NCI-H82 treated with DMSO at 0.1 percent for 48 hours (cell line): ENCODE measurements at regions not wholly inside any gene's neighbourhood (a gene's known extent, or its start where the extent isn't known, plus 50 kb on each side); places are given as distances from the start of the nearest gene placed in this dataset.
"Not testable (repeated sequence)": the region's sequence is repeated elsewhere in the genome, so short reads cannot be mapped to it uniquely, and the experiment has no call there.

Experiments
- DNase-seq: peaks from one replicate; lab custom pipeline; 2025; ENCODE audit not compliant: unreplicated experiment; lab: John Stamatoyannopoulos, UW

DNA sequence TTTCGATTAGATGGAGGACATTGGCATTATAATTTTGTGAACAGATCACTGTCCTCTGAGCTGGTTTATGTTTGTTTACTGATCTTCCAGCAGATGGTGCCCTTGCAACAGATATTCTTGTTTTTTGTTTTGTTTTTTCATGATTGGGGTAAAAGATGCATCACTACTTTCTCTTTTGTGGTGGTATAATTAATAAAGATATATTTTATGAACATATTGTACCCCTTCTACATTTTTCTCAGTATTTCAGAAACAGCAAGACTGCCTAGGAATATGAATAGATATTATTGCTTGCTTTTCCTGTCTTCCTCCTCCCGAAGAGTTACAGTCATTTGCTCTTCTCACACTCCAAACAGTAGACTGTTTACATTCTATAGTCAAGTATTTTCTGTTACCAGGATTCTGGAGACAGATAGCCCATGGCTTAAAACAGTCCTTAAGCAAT lies 905.2 kb downstream of the TRAM1L1 start:
- DNase-seq: peak; percentile 20

DNA sequence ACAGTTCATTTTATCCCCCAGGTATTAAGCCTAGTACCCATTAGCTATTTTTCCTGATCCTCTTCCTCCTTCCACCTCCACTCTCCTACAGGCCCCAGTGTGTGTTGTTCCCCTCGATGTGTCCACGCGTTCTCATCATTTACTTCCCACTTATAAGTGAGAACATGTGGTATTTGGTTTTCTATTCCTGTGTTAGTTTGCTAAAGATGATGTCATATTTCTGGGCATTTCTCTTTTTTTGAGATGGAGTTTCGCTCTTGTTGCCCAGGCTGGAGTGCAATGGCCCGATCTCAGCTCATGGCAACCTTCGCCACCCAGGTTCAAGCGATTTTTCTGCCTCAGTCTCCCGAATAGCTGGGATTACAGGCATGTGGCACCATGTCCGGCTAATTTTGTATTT lies 934.0 kb downstream of the TRAM1L1 start:
- not testable (repeated sequence) for DNase-seq

DNA sequence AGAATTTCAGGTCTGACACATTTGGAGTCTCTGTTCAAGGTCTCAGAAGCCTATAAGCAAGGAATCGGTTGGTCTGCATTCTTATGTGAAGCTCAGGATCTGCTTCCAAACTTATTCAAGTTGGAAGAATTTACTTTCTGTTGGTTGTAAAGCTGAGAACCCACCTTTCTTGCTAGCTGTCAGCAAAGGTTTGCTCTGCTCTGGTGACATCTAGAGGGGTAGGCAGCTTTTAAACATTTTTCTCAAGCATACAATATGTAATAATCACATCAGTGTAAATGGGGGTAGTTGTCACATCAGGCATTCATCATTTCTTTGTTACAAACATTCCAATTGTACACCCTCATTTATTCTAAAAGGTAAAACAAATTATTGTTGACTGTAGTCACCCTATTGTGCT lies 935.2 kb downstream of the TRAM1L1 start:
- no peak for DNase-seq

DNA sequence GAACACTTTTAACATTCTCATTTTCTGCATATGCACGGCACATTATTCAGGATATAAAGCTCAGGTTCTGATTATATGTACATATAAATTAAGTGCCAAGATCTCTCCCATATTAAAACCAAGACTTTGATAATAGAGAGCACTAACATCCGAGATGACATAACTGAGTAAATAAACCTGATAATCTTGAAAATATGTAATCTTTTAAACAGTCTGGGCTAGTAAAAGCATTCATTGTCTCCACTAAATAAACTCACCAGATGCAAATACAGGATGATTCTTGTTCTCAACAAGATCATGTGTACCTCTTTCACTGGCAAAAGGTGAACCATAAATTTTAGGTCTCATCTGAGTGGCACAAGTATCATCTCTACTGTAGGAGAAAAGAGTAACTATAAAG lies 942.2 kb downstream of the TRAM1L1 start:
- DNase-seq: no peak

DNA sequence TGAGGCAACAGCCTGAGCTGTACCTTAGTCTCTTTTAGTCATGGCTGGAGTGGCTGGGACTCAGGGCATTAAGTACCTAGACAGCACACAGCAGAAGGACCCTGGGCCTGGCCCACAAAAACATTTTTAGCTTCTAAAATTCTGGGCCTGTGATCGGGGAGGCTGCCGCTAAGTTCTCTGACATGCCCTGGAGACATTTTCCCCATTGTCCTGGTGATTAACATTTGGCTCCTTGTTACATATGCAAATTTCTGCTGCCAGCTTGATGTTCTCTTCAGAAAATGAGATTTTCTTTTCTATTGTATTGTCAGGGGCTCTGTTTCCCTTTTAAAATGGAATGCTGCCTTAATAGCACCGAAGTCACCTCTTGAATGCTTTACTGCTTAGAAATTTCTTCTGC lies 952.4 kb downstream of the TRAM1L1 start:
- DNase-seq: no peak

DNA sequence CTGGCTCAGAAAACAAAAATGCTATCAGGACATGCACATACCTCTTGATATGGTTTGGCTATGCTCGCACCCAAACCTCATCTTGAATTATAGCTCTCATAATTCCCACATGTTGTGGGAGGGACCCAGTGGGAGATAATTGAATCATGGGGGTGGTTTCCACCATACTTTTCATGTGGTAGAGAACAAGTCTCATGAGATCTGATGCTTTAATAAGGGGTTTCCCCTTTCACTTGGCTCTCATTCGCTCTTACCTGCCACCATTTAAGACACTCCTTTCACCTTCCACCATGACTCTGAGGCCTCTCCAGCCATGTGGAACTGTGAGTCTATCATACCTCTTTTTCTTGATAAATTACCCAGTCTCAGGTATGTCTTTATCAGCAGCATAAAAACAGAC lies 958.6 kb downstream of the TRAM1L1 start:
- DNase-seq: no peak

DNA sequence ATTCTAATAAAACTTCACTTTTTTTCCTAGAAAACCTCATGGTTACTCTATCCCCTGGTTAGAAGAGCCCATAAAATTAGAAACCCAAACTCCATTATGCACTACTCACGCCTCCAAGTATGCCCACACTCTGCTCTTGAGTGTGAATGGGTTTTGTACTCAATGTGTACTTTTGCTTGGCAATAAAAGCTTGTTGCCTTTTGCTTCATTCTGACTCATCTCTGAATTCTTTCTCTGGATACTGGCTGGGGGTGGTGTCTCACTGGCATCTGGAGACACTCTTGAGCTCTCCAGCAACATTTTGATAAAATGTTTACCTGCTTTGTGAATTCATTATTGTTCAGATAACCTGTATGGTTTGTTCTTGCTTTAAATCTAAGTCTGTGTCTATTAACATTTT lies 963.3 kb downstream of the TRAM1L1 start:
- DNase-seq: no peak

DNA sequence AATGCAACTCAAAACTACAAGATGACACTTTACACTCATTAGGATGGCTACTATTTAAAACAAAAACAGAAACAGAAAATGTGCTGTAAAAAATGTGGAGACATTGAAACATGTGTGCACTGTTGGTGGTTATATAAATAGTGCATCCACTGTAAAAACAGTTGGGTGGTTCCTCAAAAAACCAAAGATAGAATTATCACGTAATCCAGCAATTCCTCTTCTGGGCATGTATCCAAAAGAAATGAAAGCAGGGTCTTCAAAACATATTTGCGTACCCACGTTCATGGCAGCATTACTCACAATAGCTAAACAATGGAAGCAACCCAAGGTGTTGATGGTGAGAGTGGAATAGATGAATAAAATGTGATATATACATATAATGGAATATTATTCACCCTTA lies 967.2 kb downstream of the TRAM1L1 start:
- DNase-seq: no peak

DNA sequence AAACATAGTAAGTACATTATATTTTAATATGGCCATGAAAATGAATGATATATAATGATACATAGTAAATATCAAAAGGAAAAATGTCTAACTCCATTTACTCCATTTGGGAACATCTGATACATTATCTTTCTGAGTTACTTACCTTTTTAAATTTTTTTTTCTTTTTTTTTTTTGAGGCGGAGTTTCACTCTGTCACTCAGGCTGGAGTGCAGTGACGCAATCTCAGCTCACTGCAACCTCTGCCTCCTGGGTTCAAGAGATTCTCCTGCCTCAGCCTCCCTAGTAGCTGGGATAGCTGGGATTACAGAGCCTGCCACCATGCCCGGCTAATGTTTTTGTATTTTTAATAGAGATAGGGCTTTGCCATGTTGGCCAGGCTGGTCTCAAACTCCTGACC lies 972.5 kb downstream of the TRAM1L1 start:
- DNase-seq: not testable (repeated sequence)

DNA sequence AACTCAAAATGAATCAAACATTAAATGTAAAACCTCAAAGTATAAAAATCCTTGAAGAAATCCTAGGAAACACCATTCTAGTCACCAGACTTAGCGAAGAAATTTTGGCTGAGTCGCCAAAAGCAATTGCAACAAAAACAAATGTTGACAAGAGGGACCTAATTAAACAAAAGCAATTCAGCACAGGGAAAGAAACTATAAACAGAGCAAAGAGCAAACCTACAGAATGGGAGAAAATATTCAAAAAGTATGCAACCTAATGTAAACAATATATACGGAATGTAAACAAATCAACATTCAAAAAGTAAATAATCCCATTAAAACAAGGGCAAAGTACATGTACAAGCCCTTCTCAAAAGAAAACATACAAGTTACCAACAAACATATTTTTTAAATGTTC lies 974.7 kb downstream of the TRAM1L1 start:
- DNase-seq: no peak

DNA sequence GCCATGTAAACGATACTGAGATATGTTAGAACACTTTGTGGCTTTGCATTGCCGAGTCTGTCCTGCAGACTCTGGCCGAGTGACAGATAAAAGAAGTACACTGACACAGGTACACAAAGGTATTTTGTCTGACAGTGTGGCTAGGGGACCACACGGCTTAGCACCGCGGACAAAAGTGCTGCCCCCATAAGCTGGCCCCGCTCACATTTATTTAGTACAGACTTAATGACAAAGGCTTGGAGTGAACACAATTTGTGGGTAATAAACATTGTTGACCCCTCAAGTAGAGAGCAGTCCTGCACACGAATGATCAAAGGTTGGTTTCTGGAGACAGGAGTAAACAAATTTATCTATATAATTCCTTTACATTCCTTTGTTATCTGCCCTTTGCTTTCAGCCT lies 976.8 kb downstream of the TRAM1L1 start:
- no peak for DNase-seq

DNA sequence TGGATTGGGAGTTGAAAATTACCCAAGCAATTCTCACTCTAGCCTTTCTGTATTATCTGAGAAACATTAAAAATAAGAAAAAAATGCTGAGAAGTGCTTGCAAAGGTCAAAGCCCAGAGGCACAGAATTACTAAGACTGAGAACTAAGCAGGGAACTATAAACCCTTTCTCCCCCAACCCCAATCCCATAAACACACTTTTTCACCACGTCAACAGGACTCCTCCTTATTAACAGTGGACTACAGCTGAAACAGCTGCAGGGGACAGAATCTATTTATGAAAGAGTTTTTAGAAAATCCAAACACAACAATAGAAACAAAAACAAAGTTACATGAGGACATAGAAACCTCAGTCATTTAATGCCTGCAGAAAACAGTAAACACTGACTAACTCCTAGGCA lies 984.1 kb downstream of the TRAM1L1 start:
- no peak for DNase-seq

DNA sequence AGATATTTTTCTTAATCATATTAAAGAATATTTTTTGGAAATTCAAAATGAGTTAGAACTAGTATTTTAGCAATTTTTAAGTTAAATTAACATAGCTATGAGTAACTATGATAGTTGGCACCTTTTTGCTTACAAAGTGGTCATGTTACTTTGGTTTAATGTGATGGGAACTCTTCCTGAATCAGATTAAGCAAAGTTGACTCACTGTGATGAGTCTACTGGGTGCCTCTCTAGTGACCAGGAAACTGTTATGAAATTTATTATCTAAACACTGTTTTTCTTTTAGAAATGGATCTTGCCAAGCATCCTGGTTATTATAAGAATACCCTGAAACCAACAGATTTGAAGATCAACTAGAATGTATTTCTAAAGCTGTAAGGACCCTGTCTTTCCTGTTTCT lies 985.8 kb downstream of the TRAM1L1 start:
- DNase-seq: no peak

DNA sequence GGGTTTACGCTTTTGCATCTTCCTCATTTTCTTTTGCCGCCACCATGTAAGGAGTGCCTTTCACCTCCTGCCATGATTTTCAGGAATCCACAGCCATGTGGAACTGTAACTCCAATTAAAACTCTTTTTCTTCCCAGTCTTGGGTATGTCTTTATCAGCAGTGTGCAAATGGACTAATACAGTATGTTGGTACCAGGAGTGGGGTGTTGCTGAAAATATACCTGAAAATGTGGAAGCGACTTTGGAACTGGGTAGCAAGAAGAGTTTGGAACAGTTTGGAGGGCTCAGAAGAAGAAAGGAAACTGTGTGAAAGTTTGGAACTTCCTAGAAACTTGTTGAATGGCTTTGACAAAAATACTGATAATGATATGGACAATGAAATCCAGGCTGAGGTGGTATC lies 983.9 kb upstream of the NDST4 start:
- not testable (repeated sequence) for DNase-seq

DNA sequence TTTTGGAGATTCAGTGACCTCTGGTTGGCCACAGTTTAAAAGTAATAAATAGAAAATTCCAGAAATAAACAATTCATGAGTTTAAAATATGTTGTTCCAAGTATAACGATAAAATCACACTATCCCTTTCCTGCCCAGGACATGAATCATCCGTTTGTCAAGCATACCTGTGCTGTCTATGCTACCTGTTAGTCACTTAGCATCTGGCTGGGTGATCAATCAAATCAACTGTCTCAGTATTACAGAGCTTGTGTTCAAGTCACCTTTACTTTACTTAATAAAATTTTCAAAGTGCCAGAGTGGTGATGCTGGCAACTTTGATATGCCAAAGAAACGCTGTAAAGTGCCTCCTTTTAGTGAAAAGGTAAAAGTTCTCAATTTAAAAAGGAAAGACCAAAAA lies 979.5 kb upstream of the NDST4 start:
- DNase-seq: no peak

DNA sequence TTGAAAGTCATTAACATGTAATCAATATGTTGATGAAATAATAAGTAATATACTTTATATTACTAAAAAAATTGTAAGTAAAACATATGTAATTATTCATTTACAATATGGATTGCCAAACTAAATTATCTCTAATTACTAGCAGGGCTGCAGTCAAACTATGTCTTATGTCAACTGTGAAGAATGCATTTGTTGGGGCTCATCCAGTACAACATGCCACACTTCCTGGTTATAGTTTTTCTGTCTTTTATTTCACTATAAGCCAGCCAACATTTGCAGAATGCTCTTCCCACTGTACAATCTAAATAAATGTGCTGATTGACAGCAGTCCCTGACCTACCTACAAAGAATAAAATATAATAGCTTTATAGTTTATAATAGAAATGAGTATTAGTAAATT lies 975.4 kb upstream of the NDST4 start:
- no peak for DNase-seq

DNA sequence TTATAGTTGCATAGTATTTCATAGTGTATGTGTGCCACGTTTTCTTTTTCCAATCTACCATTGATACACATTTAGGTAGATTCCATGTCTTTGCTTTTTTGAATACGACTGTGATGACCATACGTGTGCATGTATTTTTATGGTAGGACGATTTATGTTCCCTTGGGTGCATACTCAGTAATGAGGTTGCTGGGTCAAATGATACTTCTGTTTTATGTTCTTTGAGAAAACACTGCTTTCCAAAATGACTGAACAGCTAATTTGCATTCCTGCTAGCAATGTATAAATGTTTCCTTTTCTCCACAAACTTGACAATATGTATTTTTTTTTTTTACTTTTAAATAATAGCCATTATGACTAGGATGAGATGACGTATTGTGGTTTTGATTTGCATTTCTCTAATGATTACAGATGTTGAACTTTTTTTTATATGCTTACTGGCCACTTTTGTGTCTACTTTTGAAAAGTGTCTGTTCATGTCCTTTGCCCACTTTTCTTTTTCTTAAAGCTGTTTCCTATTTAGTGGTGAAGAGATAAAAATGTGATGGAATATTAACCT lies 969.5 kb upstream of the NDST4 start:
- DNase-seq: no peak

DNA sequence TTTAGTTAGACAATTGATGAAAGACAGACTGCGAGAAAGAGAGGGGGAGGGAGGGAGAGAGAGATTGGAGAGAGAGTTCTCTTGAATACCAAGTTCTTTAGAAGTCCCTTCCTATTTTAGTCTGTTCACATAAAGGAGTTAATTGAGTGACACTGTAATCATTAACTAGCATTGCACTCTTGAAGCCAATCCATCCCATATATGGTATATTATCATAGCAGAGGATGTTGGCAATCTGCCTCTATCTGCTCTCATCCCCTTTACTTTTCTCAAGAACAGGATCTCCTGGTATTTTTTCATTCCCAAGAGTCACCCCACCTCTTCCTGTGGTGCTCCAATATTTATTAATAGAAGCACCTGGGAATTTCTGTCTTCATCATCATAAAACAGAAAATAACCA lies 959.6 kb upstream of the NDST4 start:
- DNase-seq: no peak

DNA sequence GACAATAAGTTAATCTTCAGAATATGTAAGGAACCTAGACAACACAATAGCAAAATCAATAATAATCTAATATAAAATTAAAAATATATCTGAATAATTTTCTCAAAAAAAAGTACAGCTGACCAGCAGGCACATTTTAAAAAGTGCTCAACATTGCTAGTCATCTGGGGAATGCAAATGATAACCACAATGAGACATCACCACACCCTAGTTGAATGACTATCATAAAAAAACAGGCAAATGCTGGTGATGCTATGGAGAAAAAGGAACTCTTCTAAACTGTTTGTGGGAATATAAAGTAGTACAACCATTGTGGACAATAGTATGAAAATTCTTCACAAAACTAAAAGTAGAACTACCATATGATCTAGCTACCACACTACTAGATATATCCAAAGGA lies 956.9 kb upstream of the NDST4 start:
- DNase-seq: no peak

DNA sequence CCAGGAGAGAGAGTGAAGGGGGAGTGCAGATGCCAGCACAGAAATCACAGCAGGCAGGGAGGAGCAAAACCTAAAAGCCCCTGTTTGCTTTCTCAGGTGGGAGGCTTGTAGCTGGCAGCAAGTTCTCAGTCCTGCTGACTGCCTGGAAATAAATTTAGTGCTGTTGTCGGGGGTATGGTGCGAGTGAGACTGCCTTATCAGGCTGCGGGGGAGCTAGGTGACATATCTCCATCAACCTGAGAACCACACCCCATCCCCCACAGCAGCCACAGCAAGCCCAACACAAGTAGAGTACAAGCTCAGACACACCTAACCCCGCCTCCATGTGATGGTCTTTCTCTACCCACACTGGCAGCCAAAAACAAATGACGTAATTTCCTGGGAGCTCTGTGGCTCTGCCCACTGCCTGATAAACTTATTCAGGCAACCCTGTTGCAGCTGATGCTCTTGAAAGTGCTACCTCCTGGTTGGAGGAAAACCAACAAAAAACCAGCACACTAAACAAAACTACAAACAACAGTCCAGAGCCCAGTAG lies 953.4 kb upstream of the NDST4 start:
- DNase-seq: no peak

DNA sequence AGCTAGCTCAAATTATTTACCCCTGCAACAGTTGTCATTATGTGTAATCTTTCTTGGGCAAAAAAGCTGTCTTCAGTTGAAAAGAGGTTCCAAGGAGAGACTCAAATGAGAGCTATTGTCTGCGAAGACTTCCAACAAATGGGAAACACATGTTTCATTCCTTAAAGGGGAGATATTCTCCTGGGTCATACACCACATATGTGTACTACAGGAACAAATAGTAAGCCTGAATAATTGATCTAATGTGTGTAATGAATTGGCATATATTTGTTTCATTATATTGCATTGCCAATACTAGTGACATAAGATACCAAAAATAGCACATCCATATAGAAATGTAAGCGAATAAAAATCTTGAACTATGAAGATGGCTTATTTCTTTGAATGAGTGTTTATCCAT lies 950.9 kb upstream of the NDST4 start:
- DNase-seq: no peak

DNA sequence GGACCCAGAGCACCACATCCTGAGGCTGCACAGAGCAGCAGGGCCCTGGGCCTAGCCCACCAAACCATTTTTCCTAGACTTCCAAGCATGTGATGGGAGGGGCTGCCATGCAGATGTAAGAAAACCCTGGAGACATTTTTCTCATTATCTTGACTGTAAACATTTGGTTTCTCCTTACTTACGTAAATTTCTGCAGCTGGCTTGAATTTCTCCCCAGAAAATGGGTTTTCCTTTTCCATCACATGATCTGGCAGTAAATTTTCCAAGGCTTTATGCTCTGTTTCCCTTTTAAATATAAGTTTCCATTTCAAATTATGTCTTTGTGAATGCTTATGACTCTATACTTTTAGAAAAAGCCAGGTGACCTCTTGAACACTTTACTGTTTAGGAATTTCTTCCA lies 945.9 kb upstream of the NDST4 start:
- no peak for DNase-seq

DNA sequence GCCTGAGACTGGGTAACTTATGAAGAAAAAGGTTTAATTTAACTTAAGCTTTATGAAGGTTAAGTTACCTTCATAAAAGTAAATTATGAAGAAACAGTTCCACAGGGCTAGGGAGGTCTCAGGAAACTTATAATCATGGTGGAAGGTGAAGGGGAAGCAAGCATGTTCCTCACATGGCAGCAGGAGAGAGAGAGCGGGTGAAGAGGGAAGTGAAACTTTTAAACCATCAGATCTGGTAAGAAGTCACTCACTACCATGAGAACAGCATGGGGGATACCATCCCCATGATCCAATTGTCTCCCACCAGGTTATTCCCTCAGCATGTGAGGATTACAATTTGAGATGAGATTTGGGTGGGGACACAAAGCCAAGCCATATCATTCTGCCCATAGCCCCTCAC lies 944.7 kb upstream of the NDST4 start:
- no peak for DNase-seq
